Limb (tissue), 2 donors: ENCODE measurements at regions not wholly inside any gene's neighbourhood (a gene's known extent, or its start where the extent isn't known, plus 50 kb on each side); places are given as distances from the start of the nearest gene placed in this dataset.
A peak's percentile ranks its signal among the peaks of the same experiment; 100 is the strongest.
"Not testable (repeated sequence)": the region's sequence is repeated elsewhere in the genome, so short reads cannot be mapped to it uniquely, and the experiment has no call there.

Experiments used
- DNase-seq, 2 donors: peaks; one replicate each; pipeline ENCODE4 v3.0.0-alpha.2; 2016; ENCODE audit errors: extremely low spot score in 2 of 2

GRCh38 chr2:53040536-53041229 is 726.9 kb upstream of the CHAC2 start:
- no peak for DNase-seq

- DNase-seq = no peak
Measured at GRCh38 chr2:53036196-53036595, 731.4 kb upstream of the CHAC2 start.

GRCh38 chr2:53035153-53035552 is 732.5 kb upstream of the CHAC2 start:
- no peak for DNase-seq

- no peak for DNase-seq
Measured at GRCh38 chr2:53033411-53033810, 734.2 kb upstream of the CHAC2 start.

GRCh38 chr2:53028746-53029423 is 738.7 kb upstream of the CHAC2 start:
- DNase-seq = no peak

GRCh38 chr2:53028225-53028624 is 739.4 kb upstream of the CHAC2 start:
- no peak for DNase-seq

GRCh38 chr2:53022248-53022647 is 745.4 kb upstream of the CHAC2 start:
- not testable (repeated sequence) for DNase-seq

GRCh38 chr2:53021828-53022227 is 745.8 kb upstream of the CHAC2 start:
- DNase-seq = no peak

GRCh38 chr2:53021292-53021691 is 746.3 kb upstream of the CHAC2 start:
- peak in 1 of 2 donors; percentile 62 for DNase-seq

- DNase-seq = peak in 1 of 2 donors; percentile 17
Measured at GRCh38 chr2:53018825-53019425, 748.7 kb upstream of the CHAC2 start.

- no peak for DNase-seq
Measured at GRCh38 chr2:53006980-53007379, 760.6 kb upstream of the CHAC2 start.

- DNase-seq = no peak
Measured at GRCh38 chr2:53004413-53004812, 763.2 kb upstream of the CHAC2 start.

GRCh38 chr2:52995424-52995823 is 772.2 kb upstream of the CHAC2 start:
- peak in 1 of 2 donors; percentile 17 for DNase-seq

GRCh38 chr2:52976143-52976949 is 791.3 kb upstream of the CHAC2 start:
- DNase-seq = no peak

GRCh38 chr2:52974127-52974526 is 793.5 kb upstream of the CHAC2 start:
- no peak for DNase-seq

GRCh38 chr2:52970642-52971041 is 797.0 kb upstream of the CHAC2 start:
- DNase-seq = no peak

GRCh38 chr2:52968043-52968442 is 799.6 kb upstream of the CHAC2 start:
- no peak for DNase-seq

GRCh38 chr2:52964916-52965530 is 802.6 kb upstream of the CHAC2 start:
- DNase-seq = no peak

GRCh38 chr2:52961403-52961802 is 806.2 kb upstream of the CHAC2 start:
- DNase-seq = no peak

- DNase-seq = no peak
Measured at GRCh38 chr2:52960881-52961280, 806.7 kb upstream of the CHAC2 start.

GRCh38 chr2:52959801-52960200 is 807.8 kb upstream of the CHAC2 start:
- DNase-seq = no peak
